ENCODE measurements at regions not wholly inside any gene's neighbourhood (a gene's known extent, or its start where the extent isn't known, plus 50 kb on each side); places are given as distances from the start of the nearest gene placed in this dataset.
"Not testable (repeated sequence)": the region's sequence is repeated elsewhere in the genome, so short reads cannot be mapped to it uniquely, and the experiment has no call there.

GRCh38 chr2:136693966-136694365 lies 71.4 kb upstream of the THSD7B start:
- DNase-seq (ENCODE audit: low read depth), result no peak
- no peak overlapping the region for H3K4me3 ChIP-seq (ENCODE audit: control insufficient read depth, low read depth, low read length)
- TF ChIP-seq CTCF (IDR thresholded peaks at IDR 0.05; ENCODE audit: control insufficient read depth, insufficient read depth, low read depth, low read length, missing control alignments), result no peak

- H3K4me3 ChIP-seq (ENCODE audit: control insufficient read depth, low read depth, low read length), result not testable (repeated sequence)
Measured at GRCh38 chr2:136680079-136680478, 85.3 kb upstream of the THSD7B start.

GRCh38 chr2:136665736-136666135 lies 99.6 kb upstream of the THSD7B start:
- no peak for TF ChIP-seq CTCF (IDR thresholded peaks at IDR 0.05; ENCODE audit: control insufficient read depth, insufficient read depth, low read depth, low read length, missing control alignments)
- H3K4me3 ChIP-seq (ENCODE audit: control insufficient read depth, low read depth, low read length), result no peak overlapping the region
- DNase-seq (ENCODE audit: low read depth), result no peak

More at GRCh38 chr2:136680079-136680478, 85.3 kb upstream of the THSD7B start:
- not testable (repeated sequence) for DNase-seq (ENCODE audit: low read depth)

GRCh38 chr2:136664713-136665405 lies 100.5 kb upstream of the THSD7B start:
- no peak for DNase-seq (ENCODE audit: low read depth)
- no peak overlapping the region for H3K4me3 ChIP-seq (ENCODE audit: control insufficient read depth, low read depth, low read length)
- no peak for TF ChIP-seq CTCF (IDR thresholded peaks at IDR 0.05; ENCODE audit: control insufficient read depth, insufficient read depth, low read depth, low read length, missing control alignments)

GRCh38 chr2:136658201-136658600 lies 107.1 kb upstream of the THSD7B start:
- DNase-seq (ENCODE audit: low read depth), result no peak
- TF ChIP-seq CTCF (IDR thresholded peaks at IDR 0.05; ENCODE audit: control insufficient read depth, insufficient read depth, low read depth, low read length, missing control alignments), result no peak
- H3K4me3 ChIP-seq (ENCODE audit: control insufficient read depth, low read depth, low read length), result no peak overlapping the region

- H3K4me3 ChIP-seq (ENCODE audit: control insufficient read depth, low read depth, low read length), result no peak overlapping the region
- no peak for DNase-seq (ENCODE audit: low read depth)
- TF ChIP-seq CTCF (IDR thresholded peaks at IDR 0.05; ENCODE audit: control insufficient read depth, insufficient read depth, low read depth, low read length, missing control alignments), result no peak
Measured at GRCh38 chr2:136653861-136654260, 111.5 kb upstream of the THSD7B start.

- no peak for TF ChIP-seq CTCF (IDR thresholded peaks at IDR 0.05; ENCODE audit: control insufficient read depth, insufficient read depth, low read depth, low read length, missing control alignments)
- no peak for DNase-seq (ENCODE audit: low read depth)
- H3K4me3 ChIP-seq (ENCODE audit: control insufficient read depth, low read depth, low read length), result no peak overlapping the region
Measured at GRCh38 chr2:136651456-136652010, 113.8 kb upstream of the THSD7B start.
